Kidney epithelial cell (primary cell): ENCODE measurements at regions not wholly inside any gene's neighbourhood (a gene's known extent, or its start where the extent isn't known, plus 50 kb on each side); places are given as distances from the start of the nearest gene placed in this dataset.

Experiments used
- DNase-seq: peaks from one replicate; pipeline ENCODE4 v3.0.0-alpha.2; 2010; ENCODE audit warnings: low read depth
- H3K27me3 ChIP-seq: 2 replicates; pipeline ENCODE4 v1.6.0; 2011; ENCODE audit warnings: low read length; ENCODE audit not compliant: control insufficient read depth, insufficient read depth
- H3K36me3 ChIP-seq: 2 replicates; pipeline ENCODE4 v1.5.1; 2011; ENCODE audit warnings: low read length; ENCODE audit not compliant: control insufficient read depth, insufficient read depth
- H3K4me3 ChIP-seq: 2 replicates; pipeline ENCODE4 v1.5.1; 2011; ENCODE audit warnings: low read depth, mild to moderate bottlenecking, control low read depth, low read length
- TF ChIP-seq, protein P1 (sequence below): IDR thresholded peaks from 2 replicates; pipeline ENCODE4 v1.5.1; 2011; ENCODE audit warnings: mild to moderate bottlenecking, moderate library complexity, low read length, control low read depth, inconsistent platforms; ENCODE audit not compliant: insufficient read depth, poor library complexity, severe bottlenecking

DNA sequence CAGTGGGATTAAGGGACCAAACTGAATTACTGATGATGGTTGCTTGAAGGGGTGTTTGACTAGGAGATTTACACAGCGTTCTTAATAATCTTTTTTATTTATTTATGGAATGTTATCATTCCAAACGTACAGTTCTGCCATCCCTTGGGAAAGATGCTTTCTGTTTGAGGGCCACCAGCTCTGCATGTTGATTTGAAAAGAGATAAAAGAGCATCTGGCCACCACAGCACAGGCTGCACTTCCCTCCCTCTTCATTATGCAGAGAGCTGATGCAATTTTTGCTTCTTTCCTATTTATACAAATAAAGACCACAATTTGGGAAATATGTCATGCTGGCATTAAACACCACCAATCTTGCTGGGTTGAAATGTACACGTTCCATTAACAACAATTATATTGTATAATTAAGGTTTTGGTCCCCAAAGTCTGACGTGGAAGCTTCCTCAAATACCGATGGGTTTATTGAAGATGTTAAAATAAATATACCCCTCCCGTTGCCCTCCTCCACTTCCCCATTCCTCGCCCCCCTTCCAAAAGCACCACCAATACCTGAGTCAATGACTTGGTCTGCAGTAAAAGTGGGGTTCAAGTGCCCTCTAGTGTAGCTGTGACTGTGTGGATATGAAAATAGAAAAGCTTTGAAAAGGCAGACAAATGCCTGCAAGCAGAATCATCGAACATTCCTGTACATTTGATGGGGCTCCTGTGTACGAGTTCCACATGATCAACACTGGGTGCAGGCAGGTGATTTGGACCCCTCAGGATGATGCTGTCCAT, 211.9 kb downstream of the HRH4 start:
- Histone ChIP-seq H3K4me3 (no peak overlapping the region), H3K27me3 (peaks cover 2% of the 10 kb centered on the region), H3K36me3 (no peaks in the 10 kb centered on the region)
- no peak for DNase-seq
- TF ChIP-seq, protein P1, sequence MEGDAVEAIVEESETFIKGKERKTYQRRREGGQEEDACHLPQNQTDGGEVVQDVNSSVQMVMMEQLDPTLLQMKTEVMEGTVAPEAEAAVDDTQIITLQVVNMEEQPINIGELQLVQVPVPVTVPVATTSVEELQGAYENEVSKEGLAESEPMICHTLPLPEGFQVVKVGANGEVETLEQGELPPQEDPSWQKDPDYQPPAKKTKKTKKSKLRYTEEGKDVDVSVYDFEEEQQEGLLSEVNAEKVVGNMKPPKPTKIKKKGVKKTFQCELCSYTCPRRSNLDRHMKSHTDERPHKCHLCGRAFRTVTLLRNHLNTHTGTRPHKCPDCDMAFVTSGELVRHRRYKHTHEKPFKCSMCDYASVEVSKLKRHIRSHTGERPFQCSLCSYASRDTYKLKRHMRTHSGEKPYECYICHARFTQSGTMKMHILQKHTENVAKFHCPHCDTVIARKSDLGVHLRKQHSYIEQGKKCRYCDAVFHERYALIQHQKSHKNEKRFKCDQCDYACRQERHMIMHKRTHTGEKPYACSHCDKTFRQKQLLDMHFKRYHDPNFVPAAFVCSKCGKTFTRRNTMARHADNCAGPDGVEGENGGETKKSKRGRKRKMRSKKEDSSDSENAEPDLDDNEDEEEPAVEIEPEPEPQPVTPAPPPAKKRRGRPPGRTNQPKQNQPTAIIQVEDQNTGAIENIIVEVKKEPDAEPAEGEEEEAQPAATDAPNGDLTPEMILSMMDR: peak; percentile 26

DNA sequence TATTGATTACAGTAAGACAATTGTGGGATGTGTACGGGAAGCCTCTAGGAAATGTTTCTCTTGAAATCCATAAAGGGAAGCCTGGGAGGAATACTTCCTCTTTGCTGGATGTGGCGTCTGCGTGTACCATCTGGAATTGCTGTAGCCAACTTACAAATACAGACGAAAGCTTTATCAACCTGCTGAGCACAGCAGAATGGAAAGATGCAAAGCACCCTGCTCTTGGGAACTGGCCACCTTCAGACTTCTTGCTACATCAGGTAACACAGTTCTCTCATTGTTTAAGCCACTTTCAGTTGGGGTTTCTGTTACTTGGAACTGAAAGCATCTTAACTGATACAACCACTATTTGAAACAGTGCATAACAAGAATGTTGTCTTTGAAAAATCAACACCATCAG, 213.8 kb downstream of the HRH4 start:
- no peaks in the 10 kb centered on the region for H3K36me3 ChIP-seq
- no peak for DNase-seq
- H3K4me3 ChIP-seq: no peak overlapping the region
- H3K27me3 ChIP-seq: peaks cover 2% of the 10 kb centered on the region
- TF ChIP-seq, protein P1: no peak

DNA sequence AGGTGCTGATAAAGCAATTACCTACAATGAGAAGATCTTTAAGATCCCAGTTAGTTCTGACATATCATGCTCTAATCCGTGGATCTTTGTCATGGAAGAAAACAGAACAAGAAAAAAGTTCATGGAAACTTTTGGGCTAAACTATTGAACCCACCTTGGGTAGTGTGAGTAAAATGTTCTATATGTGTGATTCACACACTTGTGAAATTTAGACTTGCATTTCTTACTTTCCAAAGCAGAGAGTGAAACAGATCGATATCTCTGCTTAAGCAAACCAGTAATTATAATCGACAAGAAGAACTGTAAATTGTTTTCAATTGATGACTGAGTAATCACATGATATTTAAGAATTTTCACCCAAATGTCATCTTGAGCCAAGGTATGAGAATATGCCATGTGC, 214.2 kb downstream of the HRH4 start:
- TF ChIP-seq, protein P1: no peak
- no peaks in the 10 kb centered on the region for H3K36me3 ChIP-seq
- peaks cover 2% of the 10 kb centered on the region for H3K27me3 ChIP-seq
- no peak for DNase-seq
- H3K4me3 ChIP-seq: no peak overlapping the region

DNA sequence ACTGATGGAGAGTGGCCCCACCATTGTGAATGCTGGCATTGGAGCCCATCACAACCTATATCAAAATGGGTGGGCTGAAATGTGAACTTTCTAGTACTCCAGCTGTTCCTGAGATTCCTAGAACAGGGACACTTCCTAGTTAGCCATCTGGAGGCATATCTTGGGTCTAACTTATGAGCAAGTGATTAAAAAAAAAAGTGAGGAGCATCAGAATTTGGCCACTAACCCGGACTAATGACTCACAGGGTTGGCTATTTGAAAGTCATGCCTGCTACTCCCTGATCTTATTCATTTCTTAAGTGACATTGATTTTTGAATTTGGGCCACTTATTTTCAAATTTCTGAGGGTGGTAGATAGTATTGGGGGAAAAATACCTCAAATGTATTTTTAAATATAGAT, 216.6 kb downstream of the HRH4 start:
- Histone ChIP-seq H3K4me3 (no peak overlapping the region), H3K36me3 (no peaks in the 10 kb centered on the region), H3K27me3 (peaks cover 2% of the 10 kb centered on the region)
- no peak for DNase-seq
- TF ChIP-seq, protein P1: no peak

DNA sequence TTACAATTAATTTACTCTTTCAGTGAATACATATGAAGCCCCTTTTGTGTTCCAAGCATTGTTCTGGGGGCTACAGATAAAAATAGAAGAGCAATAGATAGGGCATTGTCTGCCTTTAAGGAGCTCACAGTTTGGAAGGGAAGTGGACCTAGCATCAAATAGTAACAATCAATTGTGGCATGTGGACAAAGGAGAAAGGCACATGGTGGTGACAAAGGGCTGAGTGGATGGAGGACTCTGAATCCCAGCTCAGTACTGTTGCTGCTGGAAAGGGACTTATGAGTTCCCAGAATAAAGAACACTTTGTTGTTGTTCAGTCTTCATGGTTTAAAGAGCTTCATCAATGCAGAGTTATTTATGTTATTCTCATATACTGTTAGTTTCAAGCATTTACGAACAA, 217.7 kb downstream of the HRH4 start:
- TF ChIP-seq, protein P1: no peak
- Histone ChIP-seq H3K4me3 (no peak overlapping the region), H3K36me3 (no peaks in the 10 kb centered on the region), H3K27me3 (peaks cover 2% of the 10 kb centered on the region)
- DNase-seq: no peak

DNA sequence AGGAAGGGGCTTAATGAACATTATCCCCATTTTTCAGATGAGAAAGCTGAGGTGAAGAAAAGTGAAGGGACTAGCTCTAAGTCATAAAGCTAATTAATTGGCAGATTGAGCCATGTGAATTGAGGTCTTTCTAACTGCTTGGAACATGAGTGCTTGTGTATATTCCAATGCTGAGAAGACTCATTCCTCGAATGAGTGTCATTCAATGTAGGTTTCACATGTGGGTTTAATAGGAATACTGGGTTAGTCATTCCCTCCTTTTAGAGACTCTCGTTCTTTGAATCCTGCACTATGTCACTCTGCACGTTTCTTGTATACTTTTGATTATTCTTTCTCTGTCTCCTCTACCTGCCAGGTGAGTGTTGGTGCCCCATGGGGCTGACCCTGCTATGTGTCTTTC, 218.2 kb downstream of the HRH4 start:
- DNase-seq: no peak
- TF ChIP-seq, protein P1: no peak

More for the DNA sequence above, 218.2 kb downstream of the HRH4 start:
- no peaks in the 10 kb centered on the region for H3K36me3 ChIP-seq
- H3K4me3 ChIP-seq: no peak overlapping the region
- peaks cover 2% of the 10 kb centered on the region for H3K27me3 ChIP-seq
